GM18861 (cell line): ENCODE measurements at regions not wholly inside any gene's neighbourhood (a gene's known extent, or its start where the extent isn't known, plus 50 kb on each side); places are given as distances from the start of the nearest gene placed in this dataset.
"Not testable (repeated sequence)": the region's sequence is repeated elsewhere in the genome, so short reads cannot be mapped to it uniquely, and the experiment has no call there.

Experiments used
- ATAC-seq: cut with Tn5 transposase; IDR thresholded peaks from one replicate; pipeline ENCODE4 v1.9.1; 2021; ENCODE audit not compliant: unreplicated experiment

GRCh38 chr3:177871267-177871666 lies 665.0 kb upstream of the KCNMB2 start:
- ATAC-seq, result not testable (repeated sequence)

- ATAC-seq, result no peak
These were observed 658.0 kb upstream of the KCNMB2 start for GRCh38 chr3:177878192-177878591.

- ATAC-seq, result no peak
These were observed 657.3 kb upstream of the KCNMB2 start for GRCh38 chr3:177878957-177879356.

GRCh38 chr3:177881351-177881750 lies 654.9 kb upstream of the KCNMB2 start:
- no peak for ATAC-seq

GRCh38 chr3:177882124-177882648 lies 654.0 kb upstream of the KCNMB2 start:
- no peak for ATAC-seq

GRCh38 chr3:177883091-177883490 lies 653.1 kb upstream of the KCNMB2 start:
- no peak for ATAC-seq

GRCh38 chr3:177883957-177884356 lies 652.3 kb upstream of the KCNMB2 start:
- no peak for ATAC-seq

- no peak for ATAC-seq
These were observed 651.2 kb upstream of the KCNMB2 start for GRCh38 chr3:177885063-177885462.

- no peak for ATAC-seq
These were observed 649.7 kb upstream of the KCNMB2 start for GRCh38 chr3:177886501-177886900.

GRCh38 chr3:177887475-177887874 lies 648.8 kb upstream of the KCNMB2 start:
- ATAC-seq, result no peak

GRCh38 chr3:177889161-177889560 lies 647.1 kb upstream of the KCNMB2 start:
- no peak for ATAC-seq

GRCh38 chr3:177889652-177890358 lies 646.4 kb upstream of the KCNMB2 start:
- no peak for ATAC-seq

GRCh38 chr3:177890359-177890683 lies 645.9 kb upstream of the KCNMB2 start:
- no peak for ATAC-seq

- ATAC-seq, result not testable (repeated sequence)
These were observed 644.7 kb upstream of the KCNMB2 start for GRCh38 chr3:177891569-177891968.

- ATAC-seq, result no peak
These were observed 642.9 kb upstream of the KCNMB2 start for GRCh38 chr3:177893331-177893730.

- ATAC-seq, result no peak
These were observed 642.0 kb upstream of the KCNMB2 start for GRCh38 chr3:177894081-177894728.

GRCh38 chr3:177898185-177898584 lies 638.1 kb upstream of the KCNMB2 start:
- ATAC-seq, result no peak

GRCh38 chr3:177899275-177900067 lies 636.8 kb upstream of the KCNMB2 start:
- ATAC-seq, result no peak

- no peak for ATAC-seq
These were observed 633.4 kb upstream of the KCNMB2 start for GRCh38 chr3:177902876-177903275.

- ATAC-seq, result no peak
These were observed 631.6 kb upstream of the KCNMB2 start for GRCh38 chr3:177904621-177905020.

- no peak for ATAC-seq
These were observed 630.8 kb upstream of the KCNMB2 start for GRCh38 chr3:177905173-177906125.
